Trophoblast cell (in vitro differentiated cells and primary cell): ENCODE measurements at regions not wholly inside any gene's neighbourhood (a gene's known extent, or its start where the extent isn't known, plus 50 kb on each side); places are given as distances from the start of the nearest gene placed in this dataset.
"Not testable (repeated sequence)": the region's sequence is repeated elsewhere in the genome, so short reads cannot be mapped to it uniquely, and the experiment has no call there.

Experiments used
- DNase-seq, 2 donors: peaks; one replicate each; pipeline ENCODE4 v3.0.0-alpha.2; 2016
- H2AFZ ChIP-seq: 2 replicates; pipeline ENCODE4 v1.6.1; 2013; ENCODE audit warnings: low read length, moderate library complexity, mild to moderate bottlenecking; ENCODE audit not compliant: insufficient read depth, poor library complexity
- H2AK5ac ChIP-seq: 2 replicates; pipeline ENCODE4 v1.6.1; 2013; ENCODE audit warnings: mild to moderate bottlenecking, low read length
- H2BK120ac ChIP-seq: 2 replicates; pipeline ENCODE4 v1.6.1; 2013; ENCODE audit warnings: low read length, mild to moderate bottlenecking, moderate library complexity; ENCODE audit not compliant: insufficient read depth, poor library complexity
- H2BK12ac ChIP-seq: 2 replicates; pipeline ENCODE4 v1.6.1; 2013; ENCODE audit warnings: mild to moderate bottlenecking, low read length, moderate library complexity
- H2BK5ac ChIP-seq: 2 replicates; pipeline ENCODE4 v1.6.1; 2013; ENCODE audit warnings: low read length, low read depth, moderate library complexity, mild to moderate bottlenecking; ENCODE audit not compliant: poor library complexity
- H3K14ac ChIP-seq: 2 replicates; pipeline ENCODE4 v1.6.1; 2013; ENCODE audit warnings: mild to moderate bottlenecking, low read length
- H3K18ac ChIP-seq: 2 replicates; pipeline ENCODE4 v1.6.1; 2013; ENCODE audit warnings: mild to moderate bottlenecking, low read length
- H3K23ac ChIP-seq: 2 replicates; pipeline ENCODE4 v1.6.1; 2013; ENCODE audit warnings: low read length
- H3K27ac ChIP-seq: 2 replicates; pipeline ENCODE4 v1.5.1; 2013; ENCODE audit warnings: low read depth, mild to moderate bottlenecking, inconsistent platforms, low read length, moderate library complexity
- H3K27me3 ChIP-seq: 2 replicates; pipeline ENCODE4 v1.6.1; 2013; ENCODE audit warnings: inconsistent platforms, mild to moderate bottlenecking, low read length, moderate library complexity; ENCODE audit not compliant: insufficient read depth
- H3K36me3 ChIP-seq, 2 experiments: 1 replicate in 1 of 2; 2 replicates in 1 of 2; pipeline ENCODE4 v1.6.1; 2013; ENCODE audit warnings: low read length in 2 of 2, mild to moderate bottlenecking in 2 of 2, moderate library complexity in 1 of 2; ENCODE audit not compliant: insufficient read depth in 2 of 2, control insufficient read depth in 1 of 2
- H3K4ac ChIP-seq: 2 replicates; pipeline ENCODE4 v1.6.1; 2013; ENCODE audit warnings: low read depth, mild to moderate bottlenecking, low read length, moderate library complexity
- H3K4me1 ChIP-seq, 2 experiments: 1 replicate in 1 of 2; 2 replicates in 1 of 2; pipeline ENCODE4 v1.6.1; 2013; ENCODE audit warnings: low read length in 2 of 2, mild to moderate bottlenecking in 2 of 2, moderate library complexity in 1 of 2; ENCODE audit not compliant: insufficient read depth in 2 of 2, control insufficient read depth in 1 of 2
- H3K4me2 ChIP-seq: 2 replicates; pipeline ENCODE4 v1.6.1; 2013; ENCODE audit warnings: inconsistent platforms, mild to moderate bottlenecking, low read length, moderate library complexity
- H3K4me3 ChIP-seq: 2 replicates; pipeline ENCODE4 v1.5.1; 2013; ENCODE audit warnings: mild to moderate bottlenecking, low read depth, low read length, inconsistent platforms
- H3K79me1 ChIP-seq: one replicate; pipeline ENCODE4 v1.6.1; 2013; ENCODE audit warnings: low read length
- H3K79me2 ChIP-seq: 2 replicates; pipeline ENCODE4 v1.6.1; 2013; ENCODE audit warnings: low read length, mild to moderate bottlenecking; ENCODE audit not compliant: control insufficient read depth, insufficient read depth, poor library complexity
- H3K9ac ChIP-seq: 2 replicates; pipeline ENCODE4 v1.6.1; 2013; ENCODE audit warnings: mild to moderate bottlenecking, low read length
- H3K9me3 ChIP-seq: 2 replicates; pipeline ENCODE4 v1.6.1; 2013; ENCODE audit warnings: low read depth, mild to moderate bottlenecking, control low read depth, inconsistent platforms, low read length; ENCODE audit not compliant: insufficient read depth
- H4K12ac ChIP-seq: 2 replicates; pipeline ENCODE4 v1.6.1; 2013; ENCODE audit warnings: low read depth, mild to moderate bottlenecking, low read length, moderate library complexity
- H4K8ac ChIP-seq: 2 replicates; pipeline ENCODE4 v1.6.1; 2013; ENCODE audit warnings: low read depth, mild to moderate bottlenecking, low read length, moderate library complexity
- H4K91ac ChIP-seq: one replicate; pipeline ENCODE4 v1.6.1; 2013; ENCODE audit warnings: low read depth, mild to moderate bottlenecking, low read length, moderate library complexity
- WGBS: extraction: QIAGEN DNeasy Blood & Tissue Kit; methylation state at CpG from one replicate; pipeline ENCODE4 v1.1.7; 2013; ENCODE audit warnings: missing lambda C conversion rate; ENCODE audit not compliant: insufficient read length, insufficient coverage; ENCODE audit errors: extremely low coverage; 5-methylcytosine and 5-hydroxymethylcytosine counted together

- Histone ChIP-seq H2BK120ac (no peak overlapping the region), H3K79me2 (no peaks in the 10 kb centered on the region), H3K9ac (no peak overlapping the region), H3K14ac (no peak overlapping the region), H3K18ac (no peak overlapping the region), H3K27ac (no peak overlapping the region), H3K27me3 (no peaks in the 10 kb centered on the region), H2BK12ac (no peak overlapping the region), H4K12ac (no peak overlapping the region), H3K9me3 (no peaks in the 10 kb centered on the region), H2BK5ac (no peak overlapping the region), H3K4ac (no peak overlapping the region), H3K4me3 (no peak overlapping the region), H3K4me2 (no peak overlapping the region), H4K91ac (no peak overlapping the region), H2AFZ (no peak overlapping the region), H3K23ac (no peak overlapping the region), H2AK5ac (no peak overlapping the region), H3K36me3 (no peaks in the 10 kb centered on the region), H3K4me1 (no peaks in the 10 kb centered on the region), H3K79me1 (no peaks in the 10 kb centered on the region), H4K8ac (no peak overlapping the region)
- no peak for DNase-seq
Observed at GRCh38 chr2:116988303-116988702, 826.2 kb upstream of the DDX18 start.

- Histone ChIP-seq H2AFZ (no peak overlapping the region), H3K27ac (no peak overlapping the region), H3K36me3 (no peaks in the 10 kb centered on the region), H4K12ac (no peak overlapping the region), H3K23ac (no peak overlapping the region), H3K79me1 (no peaks in the 10 kb centered on the region), H4K8ac (no peak overlapping the region), H3K14ac (no peak overlapping the region), H2BK5ac (no peak overlapping the region), H2AK5ac (no peak overlapping the region), H3K4me1 (no peaks in the 10 kb centered on the region), H3K27me3 (no peaks in the 10 kb centered on the region), H3K9ac (no peak overlapping the region), H2BK120ac (no peak overlapping the region), H3K4ac (no peak overlapping the region), H3K4me3 (no peak overlapping the region), H4K91ac (no peak overlapping the region), H3K4me2 (no peak overlapping the region), H3K9me3 (no peaks in the 10 kb centered on the region), H3K79me2 (no peaks in the 10 kb centered on the region), H3K18ac (no peak overlapping the region), H2BK12ac (no peak overlapping the region)
- DNase-seq, result no peak
- WGBS, result no CpG with 5 or more reads among the region's 1 CpG
Observed at GRCh38 chr2:117019357-117019756, 795.1 kb upstream of the DDX18 start.

- no peak overlapping the region for H2BK5ac ChIP-seq
- no peak overlapping the region for H3K4me3 ChIP-seq
- peaks cover 0 to 2% of the 10 kb centered on the region in 2 experiments for H3K36me3 ChIP-seq
- no peak overlapping the region for H2BK120ac ChIP-seq
- H3K27me3 ChIP-seq, result no peaks in the 10 kb centered on the region
- H3K27ac ChIP-seq, result no peak overlapping the region
- H3K9me3 ChIP-seq, result no peaks in the 10 kb centered on the region
- no peak overlapping the region for H3K23ac ChIP-seq
- H2AK5ac ChIP-seq, result no peak overlapping the region
- no peak overlapping the region for H3K18ac ChIP-seq
- H4K91ac ChIP-seq, result no peak overlapping the region
- no peak overlapping the region for H3K14ac ChIP-seq
- H2BK12ac ChIP-seq, result no peak overlapping the region
- DNase-seq, result no peak
- WGBS, result no CpG with 5 or more reads among the region's 6 CpGs
- no peak overlapping the region for H3K4me2 ChIP-seq
- no peak overlapping the region for H2AFZ ChIP-seq
- no peaks in the 10 kb centered on the region for H3K79me2 ChIP-seq
- no peak overlapping the region for H3K4ac ChIP-seq
- no peak overlapping the region for H4K12ac ChIP-seq
- H3K9ac ChIP-seq, result no peak overlapping the region
- no peaks in the 10 kb centered on the region for H3K79me1 ChIP-seq
- no peaks in the 10 kb centered on the region for H3K4me1 ChIP-seq
- H4K8ac ChIP-seq, result no peak overlapping the region
Observed at GRCh38 chr2:117027646-117028045, 786.8 kb upstream of the DDX18 start.

- not testable (repeated sequence) for H2BK5ac ChIP-seq, H4K12ac ChIP-seq, H3K4me1 ChIP-seq, H3K27ac ChIP-seq, H3K14ac ChIP-seq, H3K9ac ChIP-seq, H2AK5ac ChIP-seq, H3K18ac ChIP-seq, H4K91ac ChIP-seq, H2BK12ac ChIP-seq, DNase-seq, H3K4me2 ChIP-seq, H3K4ac ChIP-seq, H3K36me3 ChIP-seq, H2BK120ac ChIP-seq, H3K4me3 ChIP-seq, H4K8ac ChIP-seq, H3K79me2 ChIP-seq, H3K9me3 ChIP-seq, H2AFZ ChIP-seq, H3K27me3 ChIP-seq, H3K79me1 ChIP-seq, H3K23ac ChIP-seq
- WGBS, result no CpG with 5 or more reads among the region's 18 CpGs
Observed at GRCh38 chr2:117028708-117029107, 785.8 kb upstream of the DDX18 start.
